Calu3 (cell line): ENCODE measurements at regions not wholly inside any gene's neighbourhood (a gene's known extent, or its start where the extent isn't known, plus 50 kb on each side); places are given as distances from the start of the nearest gene placed in this dataset.

Experiments used
- BruUV-seq: library from RNA; stranded (reverse); fragments of 400-500 nt; replicated peaks from 2 replicates; lab custom pipeline; 2021; lab: Mats Ljungman, UMichigan
- CTCF ChIA-PET: fragments of 300-600 bp; sonication (Branson Sonifier 250); formaldehyde crosslinking; loops from one replicate; lab custom pipeline; 2022; ENCODE audit warnings: antibody characterized with exemption; lab: Charles Lee
- DNase-seq: peaks from one replicate; pipeline ENCODE4 v3.0.0; 2022
- H3K27ac Mint-ChIP-seq: one replicate; pipeline ENCODE4 v1.8.0; 2022; ENCODE audit warnings: mixed read lengths; ENCODE audit not compliant: unreplicated experiment
- H3K27me3 Mint-ChIP-seq: one replicate; pipeline ENCODE4 v1.8.0; 2022; ENCODE audit warnings: mixed read lengths; ENCODE audit not compliant: unreplicated experiment
- H3K36me3 Mint-ChIP-seq: one replicate; pipeline ENCODE4 v1.8.0; 2022; ENCODE audit warnings: mild to moderate bottlenecking, moderate library complexity, mixed read lengths; ENCODE audit not compliant: insufficient read depth, unreplicated experiment
- H3K4me1 Mint-ChIP-seq: one replicate; pipeline ENCODE4 v1.8.0; 2022; ENCODE audit warnings: mild to moderate bottlenecking, low read depth, mixed read lengths; ENCODE audit not compliant: unreplicated experiment
- H3K4me3 Mint-ChIP-seq: one replicate; pipeline ENCODE4 v1.8.0; 2022; ENCODE audit warnings: mild to moderate bottlenecking, low read depth, moderate library complexity, mixed read lengths; ENCODE audit not compliant: unreplicated experiment
- H3K9me3 Mint-ChIP-seq: one replicate; pipeline ENCODE4 v1.8.0; 2022; ENCODE audit warnings: low read depth, mixed read lengths; ENCODE audit not compliant: unreplicated experiment
- intact Hi-C: fragments of 100-400 bp; cut with micrococcal nuclease; formaldehyde crosslinking; loops from one replicate; pipeline ENCODE4 v1.10.0; 2022; ENCODE audit not compliant: unreplicated experiment
- TF ChIP-seq, protein P1 (sequence below): fragments of 200-600 bp; IDR thresholded peaks from one replicate; pipeline ENCODE4 v1.8.0; 2022; ENCODE audit warnings: antibody characterized with exemption; ENCODE audit not compliant: unreplicated experiment

GRCh38 chr13:90833951-90834350 is 513.5 kb upstream of the MIR17HG start:
- CTCF ChIA-PET = no interaction called here

GRCh38 chr13:90834700-90835099 is 512.8 kb upstream of the MIR17HG start:
- Mint-ChIP-seq H3K4me1 (no peaks in the 10 kb centered on the region), H3K36me3 (no peaks in the 10 kb centered on the region), H3K27ac (no peak overlapping the region), H3K4me3 (no peak overlapping the region), H3K9me3 (no peaks in the 10 kb centered on the region), H3K27me3 (no peaks in the 10 kb centered on the region)
- DNase-seq = no peak
- CTCF ChIA-PET = no interaction called here
- TF ChIP-seq, protein P1, sequence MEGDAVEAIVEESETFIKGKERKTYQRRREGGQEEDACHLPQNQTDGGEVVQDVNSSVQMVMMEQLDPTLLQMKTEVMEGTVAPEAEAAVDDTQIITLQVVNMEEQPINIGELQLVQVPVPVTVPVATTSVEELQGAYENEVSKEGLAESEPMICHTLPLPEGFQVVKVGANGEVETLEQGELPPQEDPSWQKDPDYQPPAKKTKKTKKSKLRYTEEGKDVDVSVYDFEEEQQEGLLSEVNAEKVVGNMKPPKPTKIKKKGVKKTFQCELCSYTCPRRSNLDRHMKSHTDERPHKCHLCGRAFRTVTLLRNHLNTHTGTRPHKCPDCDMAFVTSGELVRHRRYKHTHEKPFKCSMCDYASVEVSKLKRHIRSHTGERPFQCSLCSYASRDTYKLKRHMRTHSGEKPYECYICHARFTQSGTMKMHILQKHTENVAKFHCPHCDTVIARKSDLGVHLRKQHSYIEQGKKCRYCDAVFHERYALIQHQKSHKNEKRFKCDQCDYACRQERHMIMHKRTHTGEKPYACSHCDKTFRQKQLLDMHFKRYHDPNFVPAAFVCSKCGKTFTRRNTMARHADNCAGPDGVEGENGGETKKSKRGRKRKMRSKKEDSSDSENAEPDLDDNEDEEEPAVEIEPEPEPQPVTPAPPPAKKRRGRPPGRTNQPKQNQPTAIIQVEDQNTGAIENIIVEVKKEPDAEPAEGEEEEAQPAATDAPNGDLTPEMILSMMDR = no peak
- intact Hi-C loops = no loop called here
- no TSS peak for BruUV-seq

More at GRCh38 chr13:90833951-90834350, 513.5 kb upstream of the MIR17HG start:
- Mint-ChIP-seq H3K9me3 (no peaks in the 10 kb centered on the region), H3K36me3 (no peaks in the 10 kb centered on the region), H3K27ac (no peak overlapping the region), H3K4me1 (no peaks in the 10 kb centered on the region), H3K27me3 (no peaks in the 10 kb centered on the region), H3K4me3 (no peak overlapping the region)
- intact Hi-C loops = no loop called here
- DNase-seq = no peak
- no TSS peak for BruUV-seq
- TF ChIP-seq, protein P1 = no peak

DNA sequence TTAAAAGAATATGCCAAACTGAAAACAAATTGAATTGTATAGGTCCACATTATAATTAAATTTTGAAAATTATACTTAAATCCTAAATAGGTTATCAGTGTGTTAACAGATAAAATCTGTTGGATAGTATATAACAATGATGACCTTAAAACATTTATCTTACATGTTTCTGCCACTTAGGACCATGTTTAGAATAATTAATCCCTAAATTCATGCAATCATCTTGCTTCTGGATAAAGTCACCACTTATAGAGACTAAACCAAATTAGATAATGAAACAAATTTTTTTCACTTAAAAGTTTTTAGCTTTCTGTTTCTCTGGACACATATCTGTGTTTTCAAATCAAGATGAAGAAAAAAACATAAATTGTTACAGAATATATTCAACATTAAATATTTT is 511.7 kb upstream of the MIR17HG start:
- DNase-seq = no peak
- Mint-ChIP-seq H3K4me3 (no peak overlapping the region), H3K9me3 (peaks cover 3% of the 10 kb centered on the region), H3K36me3 (no peaks in the 10 kb centered on the region), H3K27ac (no peak overlapping the region), H3K4me1 (no peaks in the 10 kb centered on the region), H3K27me3 (no peaks in the 10 kb centered on the region)
- TF ChIP-seq, protein P1 = no peak
- no TSS peak for BruUV-seq
- CTCF ChIA-PET = no interaction called here
- intact Hi-C loops = no loop called here

GRCh38 chr13:90838317-90838960 is 509.0 kb upstream of the MIR17HG start:
- Mint-ChIP-seq H3K4me1 (no peaks in the 10 kb centered on the region), H3K27ac (no peak overlapping the region), H3K36me3 (no peaks in the 10 kb centered on the region), H3K27me3 (no peaks in the 10 kb centered on the region), H3K4me3 (no peak overlapping the region), H3K9me3 (peaks cover 3% of the 10 kb centered on the region)
- intact Hi-C loops = no loop called here
- BruUV-seq = no TSS peak
- TF ChIP-seq, protein P1 = no peak
- CTCF ChIA-PET = no interaction called here
- no peak for DNase-seq
